GM18502 (cell line): ENCODE measurements at regions not wholly inside any gene's neighbourhood (a gene's known extent, or its start where the extent isn't known, plus 50 kb on each side); places are given as distances from the start of the nearest gene placed in this dataset.
A peak's percentile ranks its signal among the peaks of the same experiment; 100 is the strongest.

Experiments
- ATAC-seq: cut with Tn5 transposase; IDR thresholded peaks from one replicate; pipeline ENCODE4 v1.9.1; 2021; ENCODE audit warnings: mild to moderate bottlenecking; ENCODE audit not compliant: unreplicated experiment, poor library complexity

GRCh38 chr5:73395256-73395655 is 53.3 kb downstream of the FOXD1 start:
- no peak for ATAC-seq

- ATAC-seq: no peak
Observed at GRCh38 chr5:73394610-73395009, 54.0 kb downstream of the FOXD1 start.

- no peak for ATAC-seq
Observed at GRCh38 chr5:73393611-73394489, 54.7 kb downstream of the FOXD1 start.

DNA sequence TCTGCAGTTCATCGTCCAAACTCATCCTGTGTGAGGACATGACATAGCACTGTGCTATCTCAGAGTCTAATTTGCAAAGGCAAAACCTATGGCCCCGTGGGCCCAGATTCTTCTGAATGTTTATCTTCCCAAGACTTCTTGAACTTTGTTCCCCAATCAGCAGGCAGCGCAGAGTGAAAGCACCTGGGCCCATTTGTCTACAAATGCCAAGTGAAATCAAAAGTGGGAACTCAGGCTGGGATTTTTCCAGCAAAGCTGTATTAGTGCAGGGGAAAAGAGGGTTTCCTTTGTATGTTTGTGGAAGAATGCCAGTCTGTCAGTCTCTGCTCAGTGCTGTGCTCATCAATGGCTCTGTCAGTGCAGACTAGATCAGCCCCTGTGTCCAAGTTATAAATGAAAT is 55.8 kb downstream of the FOXD1 start:
- no peak for ATAC-seq

DNA sequence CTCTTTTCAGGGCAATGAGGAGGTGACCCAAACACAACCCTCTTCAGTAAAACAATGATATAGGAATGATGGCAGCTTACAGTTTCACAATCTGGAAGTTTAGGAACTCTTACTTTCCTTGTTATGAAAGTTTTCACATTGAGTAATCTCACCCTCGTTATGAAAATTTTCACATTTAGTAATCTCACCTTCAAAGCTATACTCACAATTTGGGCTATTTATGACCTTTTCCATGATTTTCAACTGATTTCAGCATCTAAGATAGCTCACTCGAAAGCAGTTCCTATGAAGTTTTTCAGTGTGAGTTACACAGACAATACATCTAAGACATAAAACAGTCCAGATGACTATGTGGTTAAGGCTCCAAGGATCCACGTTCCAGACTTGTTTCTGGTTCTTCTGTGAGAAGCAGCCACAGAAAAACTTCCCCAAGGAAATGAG is 57.1 kb downstream of the FOXD1 start:
- ATAC-seq: no peak

- ATAC-seq: no peak
Observed at GRCh38 chr5:73390972-73391371, 57.6 kb downstream of the FOXD1 start.

GRCh38 chr5:73388740-73389139 is 59.8 kb downstream of the FOXD1 start:
- no peak for ATAC-seq

GRCh38 chr5:73388306-73388684 is 60.3 kb downstream of the FOXD1 start:
- ATAC-seq: peak; percentile 4

- ATAC-seq: peak; percentile 92
Observed at GRCh38 chr5:73387601-73388305, 60.8 kb downstream of the FOXD1 start.

- peak; percentile 49 for ATAC-seq
Observed at GRCh38 chr5:73387149-73387591, 61.4 kb downstream of the FOXD1 start.

DNA sequence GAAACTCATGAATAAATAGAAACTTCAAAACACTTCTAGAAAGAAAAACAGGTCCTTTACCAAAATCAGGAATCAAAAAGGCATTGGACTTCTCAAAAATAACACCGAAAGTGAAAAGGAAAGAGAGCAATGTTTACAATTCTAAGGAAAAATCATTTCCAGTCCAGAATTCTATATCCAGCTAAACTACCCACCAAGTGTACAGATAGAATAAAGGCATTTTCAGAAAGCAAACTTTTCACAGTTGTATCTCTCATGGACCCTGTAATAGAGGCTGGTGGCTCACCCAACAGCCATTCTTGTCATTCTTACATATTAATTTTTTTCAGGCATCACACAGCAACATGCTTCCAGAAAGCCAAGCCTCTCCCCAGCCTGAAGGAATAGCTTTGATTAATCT is 63.7 kb downstream of the FOXD1 start:
- ATAC-seq: no peak

DNA sequence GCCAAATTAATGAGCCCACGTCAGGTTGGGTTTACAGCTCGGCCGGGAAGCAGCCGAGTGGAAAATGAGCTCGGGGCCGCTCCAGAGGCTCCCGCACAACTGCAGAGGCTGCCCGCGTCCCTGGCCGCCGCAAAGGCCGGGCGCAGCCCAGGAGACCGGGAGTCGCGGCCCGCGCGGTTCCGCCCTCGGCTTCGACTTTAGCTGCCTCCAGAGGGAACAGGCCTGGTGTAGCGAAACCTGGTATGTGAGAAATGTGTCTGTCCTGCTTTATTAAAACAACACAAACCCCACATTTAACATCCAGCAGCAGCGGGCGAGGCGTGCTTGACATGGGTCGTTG is 66.2 kb downstream of the FOXD1 start:
- ATAC-seq: no peak

DNA sequence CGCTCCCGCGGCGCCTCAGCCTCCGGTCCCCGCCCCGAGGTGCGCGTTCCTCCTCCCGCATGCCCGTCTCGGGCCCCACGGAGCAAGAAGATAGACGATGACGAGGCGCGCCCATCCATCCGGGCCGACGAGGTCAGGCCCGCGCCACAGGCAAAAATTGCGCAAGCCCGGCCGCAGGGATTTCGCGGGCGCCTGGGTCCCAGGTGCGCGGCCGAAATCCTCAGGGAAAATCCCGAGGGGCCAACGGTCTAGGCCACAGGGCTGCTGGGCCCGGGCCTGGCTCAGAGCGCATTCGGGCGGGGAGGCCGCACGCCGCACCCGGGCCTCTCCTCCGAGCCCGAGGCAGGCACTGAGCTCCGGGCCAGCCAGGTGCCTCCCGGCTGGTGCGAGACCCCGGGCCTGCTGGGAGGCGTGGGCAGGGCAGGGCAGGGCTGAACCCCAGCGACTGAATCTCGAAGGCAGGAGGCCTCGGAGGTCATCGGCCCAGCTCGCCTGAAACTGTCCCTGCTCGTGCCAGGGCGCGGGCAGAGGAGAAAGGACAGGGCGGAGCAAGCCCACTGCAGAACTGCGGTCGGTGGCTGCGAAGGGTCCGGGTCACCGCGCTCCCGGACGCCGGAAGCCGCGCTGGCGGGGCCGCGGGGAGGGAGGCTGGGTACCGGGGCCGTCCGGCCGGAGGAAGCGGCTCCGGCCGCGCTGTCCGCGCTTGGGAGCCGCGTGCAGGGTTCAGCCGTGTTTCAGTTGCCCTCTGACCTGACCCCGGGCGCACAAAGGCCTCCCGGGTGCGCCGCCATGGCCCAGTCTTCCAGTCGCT is 66.8 kb downstream of the FOXD1 start:
- ATAC-seq: no peak

DNA sequence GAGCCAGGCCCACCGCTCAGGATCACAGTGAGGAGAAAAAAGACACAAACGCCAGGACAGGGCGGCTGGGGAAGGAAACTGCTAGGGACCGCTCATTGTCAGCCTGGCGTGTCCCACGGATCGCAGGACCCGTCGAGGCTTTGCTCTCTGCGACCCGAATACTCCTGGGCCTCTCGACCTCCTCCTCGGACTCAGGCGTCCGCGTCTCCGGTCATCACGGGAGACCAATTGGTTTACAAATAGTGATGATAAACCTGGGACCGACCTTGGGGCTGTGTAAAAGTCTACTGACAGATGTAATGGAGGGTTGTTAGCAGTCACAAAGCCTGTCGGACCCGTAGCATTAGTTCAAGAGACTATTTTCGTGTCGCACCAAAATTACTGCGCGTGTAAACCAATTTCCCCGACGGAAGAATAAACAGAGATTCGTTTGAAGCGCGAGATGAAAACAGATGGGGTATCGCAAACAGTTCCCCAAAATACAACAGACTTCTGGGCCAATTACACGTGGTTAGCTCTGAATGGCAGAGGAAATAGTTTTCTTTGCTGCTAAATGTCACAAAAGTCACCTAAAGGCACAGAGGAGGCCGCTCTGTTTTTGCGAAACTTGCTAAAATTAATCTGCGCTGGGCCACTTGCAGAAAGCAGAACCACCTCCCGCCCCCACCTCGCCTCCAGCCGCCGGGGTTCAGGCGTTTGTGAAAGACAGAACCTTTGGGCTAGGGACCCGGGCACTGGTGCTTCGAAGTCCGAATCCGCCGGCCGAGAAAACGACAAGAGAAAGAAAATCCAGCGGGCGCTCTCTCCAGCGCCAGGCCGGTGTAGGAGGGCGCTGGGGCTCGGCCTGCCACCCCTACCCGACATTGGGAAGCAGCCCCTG is 67.6 kb downstream of the FOXD1 start:
- no peak for ATAC-seq

DNA sequence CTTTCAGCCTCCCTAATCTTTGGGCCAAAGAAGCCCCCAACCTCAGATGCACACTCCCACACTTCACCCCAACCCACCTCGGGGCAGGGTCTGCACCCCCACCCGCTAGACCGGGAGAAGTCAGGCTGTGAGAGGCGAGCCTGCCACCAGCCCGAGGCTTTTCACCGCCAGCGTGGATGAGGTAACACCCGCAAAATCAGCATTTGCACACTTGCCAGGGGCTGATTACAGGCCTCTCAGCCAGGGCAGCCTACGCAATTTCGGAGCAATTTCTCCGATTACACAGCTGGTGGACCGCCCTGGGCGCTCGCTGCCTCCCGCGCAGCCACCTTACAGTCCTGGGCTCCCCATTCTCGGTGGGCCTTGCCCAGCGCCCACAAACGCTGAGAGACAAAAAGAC is 68.5 kb downstream of the FOXD1 start:
- ATAC-seq: no peak

- no peak for ATAC-seq
Observed at GRCh38 chr5:73379435-73379834, 69.1 kb downstream of the FOXD1 start.

DNA sequence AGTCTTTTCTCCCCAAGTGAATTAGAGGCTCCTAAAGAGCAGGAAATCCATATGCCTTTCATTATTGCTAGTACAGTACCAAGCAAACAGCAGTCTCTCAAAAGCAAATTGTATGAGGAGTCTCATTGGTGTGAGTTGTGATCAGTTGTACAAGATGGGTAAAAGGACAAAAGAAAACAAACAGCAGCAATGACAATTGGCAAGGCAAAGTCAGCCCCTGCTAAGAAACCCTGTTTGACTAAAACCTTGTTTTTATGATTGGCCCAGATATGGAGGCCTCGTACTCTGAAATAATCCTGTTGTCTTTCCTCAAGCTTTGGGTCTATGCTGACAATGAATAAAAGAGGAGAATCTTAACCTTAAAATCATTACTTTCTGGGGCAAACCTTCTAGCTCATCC is 69.8 kb downstream of the FOXD1 start:
- ATAC-seq: no peak

- no peak for ATAC-seq
Observed at GRCh38 chr5:73378070-73378469, 70.5 kb downstream of the FOXD1 start.

GRCh38 chr5:73376618-73377170 is 71.9 kb downstream of the FOXD1 start:
- no peak for ATAC-seq

GRCh38 chr5:73375949-73376348 is 72.6 kb downstream of the FOXD1 start:
- no peak for ATAC-seq
